ENCODE measurements at regions not wholly inside any gene's neighbourhood (a gene's known extent, or its start where the extent isn't known, plus 50 kb on each side); places are given as distances from the start of the nearest gene placed in this dataset.
"Not testable (repeated sequence)": the region's sequence is repeated elsewhere in the genome, so short reads cannot be mapped to it uniquely, and the experiment has no call there.

GRCh38 chr9:64015136-64015535 is 1269.9 kb downstream of the FOXD4L5 start:
- WGBS, 4 donors = 71 to 77% (median 73%) methylated on average over 17 of the region's 17 CpGs
- Histone ChIP-seq H3K27ac (no peak overlapping the region), H3K9me3 (no peaks in the 10 kb centered on the region), H3K36me3 (no peaks in the 10 kb centered on the region), H3K4me1 (no peaks in the 10 kb centered on the region), H3K4me3 (no peak overlapping the region), H3K27me3 (no peaks in the 10 kb centered on the region)
- DNase-seq (no peak), ATAC-seq (no peak)
- intact Hi-C loops (cut with DNase I) = no loop called here
- TF ChIP-seq, protein P1, sequence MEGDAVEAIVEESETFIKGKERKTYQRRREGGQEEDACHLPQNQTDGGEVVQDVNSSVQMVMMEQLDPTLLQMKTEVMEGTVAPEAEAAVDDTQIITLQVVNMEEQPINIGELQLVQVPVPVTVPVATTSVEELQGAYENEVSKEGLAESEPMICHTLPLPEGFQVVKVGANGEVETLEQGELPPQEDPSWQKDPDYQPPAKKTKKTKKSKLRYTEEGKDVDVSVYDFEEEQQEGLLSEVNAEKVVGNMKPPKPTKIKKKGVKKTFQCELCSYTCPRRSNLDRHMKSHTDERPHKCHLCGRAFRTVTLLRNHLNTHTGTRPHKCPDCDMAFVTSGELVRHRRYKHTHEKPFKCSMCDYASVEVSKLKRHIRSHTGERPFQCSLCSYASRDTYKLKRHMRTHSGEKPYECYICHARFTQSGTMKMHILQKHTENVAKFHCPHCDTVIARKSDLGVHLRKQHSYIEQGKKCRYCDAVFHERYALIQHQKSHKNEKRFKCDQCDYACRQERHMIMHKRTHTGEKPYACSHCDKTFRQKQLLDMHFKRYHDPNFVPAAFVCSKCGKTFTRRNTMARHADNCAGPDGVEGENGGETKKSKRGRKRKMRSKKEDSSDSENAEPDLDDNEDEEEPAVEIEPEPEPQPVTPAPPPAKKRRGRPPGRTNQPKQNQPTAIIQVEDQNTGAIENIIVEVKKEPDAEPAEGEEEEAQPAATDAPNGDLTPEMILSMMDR (IDR thresholded peaks at IDR 0.05) = no peak
- no peak for TF ChIP-seq POLR2A (IDR thresholded peaks at IDR 0.05)

GRCh38 chr9:64014386-64015091 is 1270.5 kb downstream of the FOXD4L5 start:
- H3K36me3 ChIP-seq; H3K9me3 ChIP-seq; H3K27me3 ChIP-seq; H3K27ac ChIP-seq; H3K4me1 ChIP-seq; ATAC-seq; DNase-seq; intact Hi-C loops (cut with DNase I); H3K4me3 ChIP-seq: not testable (repeated sequence)
- WGBS, 4 donors = 72 to 78% (median 76%) methylated on average over 32 of the region's 32 CpGs

DNA sequence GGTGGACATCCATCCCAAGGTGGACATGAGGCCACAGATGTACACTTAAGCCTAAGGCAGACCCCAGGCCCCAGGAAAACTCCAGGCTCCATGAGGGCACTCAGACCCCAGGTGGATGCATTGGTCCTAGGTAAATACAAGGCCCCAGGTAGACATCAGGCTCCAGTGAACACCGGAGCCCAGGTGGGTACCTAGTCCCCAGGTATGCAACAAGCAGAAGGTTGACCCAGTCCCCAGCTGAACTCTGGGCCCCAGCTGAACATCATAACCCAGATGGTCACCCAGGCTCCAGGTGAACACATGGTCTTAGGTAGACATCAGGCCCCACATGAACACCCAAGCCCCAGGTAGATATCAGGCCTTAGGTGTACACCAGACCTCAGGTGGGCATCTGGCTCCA is 1271.9 kb downstream of the FOXD4L5 start:
- H3K36me3 ChIP-seq; intact Hi-C loops (cut with DNase I); H3K9me3 ChIP-seq; DNase-seq; H3K27me3 ChIP-seq; H3K4me3 ChIP-seq; ATAC-seq; H3K4me1 ChIP-seq; H3K27ac ChIP-seq: not testable (repeated sequence)
- WGBS, 4 donors = 82 to 96% (median 95%) methylated on average over 1 of the region's 1 CpG

DNA sequence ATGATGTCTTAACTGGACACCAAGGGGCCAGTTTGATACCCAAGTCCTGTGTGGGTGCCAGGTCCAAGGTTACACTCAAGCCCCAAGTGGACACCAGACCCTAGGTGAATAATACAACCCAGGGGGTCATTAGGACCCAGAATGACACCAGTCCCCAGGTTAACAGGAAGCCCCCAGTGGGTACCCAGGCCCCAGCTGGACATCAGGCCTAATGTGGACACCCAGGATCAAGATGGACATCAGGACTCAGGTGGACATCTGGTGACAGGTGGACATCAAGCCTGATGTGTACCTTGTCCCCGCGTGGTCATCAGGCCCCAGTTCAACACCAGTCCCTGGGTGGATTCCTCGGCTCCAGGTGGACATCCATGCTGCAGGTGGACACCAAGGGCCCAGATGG is 1273.0 kb downstream of the FOXD4L5 start:
- intact Hi-C loops (cut with DNase I); H3K4me1 ChIP-seq; H3K27me3 ChIP-seq; H3K9me3 ChIP-seq; ATAC-seq; H3K36me3 ChIP-seq; H3K4me3 ChIP-seq; H3K27ac ChIP-seq: not testable (repeated sequence)
- peak in 1 of 5 donors; percentile 19 for DNase-seq
- 75 to 81% (median 80%) methylated on average over 1 to 3 of the region's 3 CpGs; no CpG with 5 or more reads in 1 of the 4 donors for WGBS, 4 donors

- H3K36me3 ChIP-seq; H3K4me3 ChIP-seq; H3K27ac ChIP-seq; H3K9me3 ChIP-seq; intact Hi-C loops (cut with DNase I); H3K27me3 ChIP-seq; ATAC-seq; H3K4me1 ChIP-seq: not testable (repeated sequence)
- DNase-seq = peak in 1 of 5 donors; percentile 13
- 75 to 79% (median 77%) methylated on average over 17 to 23 of the region's 23 CpGs for WGBS, 4 donors
Measured at GRCh38 chr9:63979741-63980140, 1305.3 kb downstream of the FOXD4L5 start.
